ENCODE measurements at regions not wholly inside any gene's neighbourhood (a gene's known extent, or its start where the extent isn't known, plus 50 kb on each side); places are given as distances from the start of the nearest gene placed in this dataset.

DNA sequence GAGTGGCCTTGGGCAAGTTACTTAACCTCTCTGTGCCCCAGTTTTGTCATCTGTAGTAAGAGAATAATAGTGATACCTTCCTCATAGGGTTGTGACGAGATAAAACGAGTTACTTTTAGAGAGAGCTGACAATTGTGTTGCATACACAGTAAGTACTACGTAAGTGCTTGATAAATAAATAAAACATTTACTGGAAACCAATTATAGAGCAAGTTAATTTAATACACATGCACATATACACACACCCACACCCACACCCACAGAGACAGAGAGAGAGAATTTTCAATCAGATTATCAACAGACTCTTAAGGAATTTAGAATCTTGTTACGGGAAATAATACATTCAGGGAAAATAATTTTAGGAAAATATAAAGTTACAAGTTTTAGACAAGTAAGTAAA lies 1045.8 kb upstream of the TENM4 start:
- no peak for DNase-seq (ENCODE audit: low read depth in 2 of 3, low spot score in 2 of 3)

DNA sequence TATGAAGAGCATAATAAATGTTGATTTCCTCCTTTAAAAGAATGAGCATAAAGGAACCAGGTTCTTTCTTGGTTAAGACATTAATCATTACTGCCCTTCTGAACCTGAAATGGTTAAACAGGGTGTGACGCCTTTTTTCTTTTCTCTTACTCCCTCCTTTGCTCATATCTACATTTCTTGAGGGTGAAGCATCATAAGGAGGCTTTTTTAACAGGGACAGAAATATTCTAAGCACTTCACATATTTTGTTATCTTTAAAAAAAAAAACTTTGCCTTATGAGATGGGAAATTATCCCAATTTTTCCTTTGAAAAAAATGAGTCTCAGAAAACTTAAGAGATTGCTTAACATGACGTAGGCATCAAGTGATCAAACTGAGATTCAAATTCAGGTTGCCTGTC lies 1036.3 kb upstream of the TENM4 start:
- no peak for DNase-seq (ENCODE audit: low read depth in 2 of 3, low spot score in 2 of 3)

DNA sequence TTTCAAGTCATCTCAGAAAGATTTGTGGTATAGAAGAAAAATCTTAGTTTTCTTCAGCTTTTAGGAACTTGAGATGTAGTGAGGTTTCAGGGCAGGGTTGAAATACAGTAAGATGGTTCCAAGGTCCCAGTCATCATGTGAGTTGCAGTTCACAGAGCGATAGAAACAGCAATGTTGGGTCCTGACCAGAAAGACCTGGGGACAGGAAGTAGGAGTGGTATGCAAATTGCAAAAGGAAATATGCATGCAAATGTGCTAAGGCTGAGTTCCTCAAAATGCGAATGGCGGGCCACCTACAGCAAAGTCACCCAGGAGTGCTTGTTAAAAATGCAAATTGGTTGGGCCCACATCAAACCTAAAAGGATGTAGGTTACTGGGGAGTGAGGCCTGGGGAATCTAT lies 1032.7 kb upstream of the TENM4 start:
- no peak for DNase-seq (ENCODE audit: low read depth in 2 of 3, low spot score in 2 of 3)

DNA sequence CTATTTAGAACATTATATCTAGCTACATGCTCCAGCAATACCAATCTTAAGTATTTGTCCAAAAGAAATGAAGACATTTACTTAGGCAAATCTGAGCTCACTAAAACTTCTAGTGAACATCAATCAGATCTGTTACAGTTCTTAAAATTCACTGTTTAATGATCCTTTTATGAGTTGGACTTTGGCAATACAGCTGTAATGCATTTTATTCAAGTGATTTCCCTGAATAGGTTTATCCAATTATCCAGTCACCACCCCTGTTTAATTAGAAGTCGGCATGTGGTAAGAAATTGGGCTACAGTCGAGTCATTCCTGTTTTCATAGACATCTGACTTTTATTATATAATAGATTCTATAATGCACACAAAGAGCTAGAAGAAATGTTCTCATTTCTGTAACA lies 1029.0 kb upstream of the TENM4 start:
- DNase-seq (ENCODE audit: low read depth in 2 of 3, low spot score in 2 of 3): no peak

DNA sequence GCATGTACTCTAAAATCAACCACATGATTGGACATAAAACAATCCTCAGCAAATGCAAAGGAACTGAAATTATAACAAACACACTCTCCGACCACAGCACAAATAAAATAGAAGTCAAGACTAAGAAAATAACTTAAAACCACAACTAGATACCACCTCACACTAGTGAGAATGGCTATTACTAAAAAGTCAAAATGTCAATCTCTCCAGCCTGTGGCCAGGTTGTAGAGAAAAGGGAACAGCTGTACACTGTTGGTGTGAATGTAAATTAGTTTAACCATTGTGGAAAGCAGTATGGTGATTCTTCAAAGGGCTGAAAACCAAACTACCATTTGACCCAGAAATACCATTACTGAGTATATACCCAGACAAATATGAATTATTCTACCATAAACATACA lies 1025.7 kb upstream of the TENM4 start:
- no peak for DNase-seq (ENCODE audit: low read depth in 2 of 3, low spot score in 2 of 3)

DNA sequence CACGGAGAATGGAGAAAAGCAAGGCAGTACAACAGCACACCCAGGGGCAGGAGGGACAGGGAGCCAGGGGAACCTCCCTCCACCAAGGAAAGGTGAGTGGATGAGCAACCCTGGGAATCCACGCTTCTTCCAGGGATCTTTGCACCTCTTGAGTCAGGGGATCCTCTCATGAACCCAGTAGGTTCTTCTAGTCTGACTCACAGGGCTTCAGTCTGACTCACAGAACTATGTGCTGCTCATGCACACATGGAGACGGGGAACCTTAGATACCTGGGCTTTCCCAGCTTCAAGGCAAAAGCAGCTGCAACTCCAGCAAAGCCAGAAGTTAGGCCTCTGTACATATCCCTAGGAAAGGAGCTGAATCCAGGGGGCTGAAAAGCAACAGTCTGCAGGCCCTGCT lies 1021.4 kb upstream of the TENM4 start:
- DNase-seq (ENCODE audit: low read depth in 2 of 3, low spot score in 2 of 3): no peak

DNA sequence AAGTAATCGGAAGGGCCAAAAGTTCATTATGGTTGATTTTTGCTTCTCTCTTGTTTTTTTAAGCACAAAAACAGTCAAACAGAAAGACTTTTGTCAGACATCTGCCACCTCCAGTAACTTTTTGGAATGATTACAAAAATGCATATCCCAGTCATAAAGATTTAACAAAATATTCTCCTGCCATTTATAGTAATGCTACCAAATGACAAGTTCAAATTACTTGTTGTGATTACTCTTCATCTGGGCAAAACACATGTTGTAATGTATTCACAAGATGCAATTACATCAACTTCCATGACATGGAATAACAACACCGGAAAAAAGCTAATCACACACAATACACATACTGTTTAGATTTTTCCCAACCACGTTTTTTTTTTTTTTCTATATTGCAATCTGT lies 1017.5 kb upstream of the TENM4 start:
- DNase-seq (ENCODE audit: low read depth in 2 of 3, low spot score in 2 of 3): no peak

DNA sequence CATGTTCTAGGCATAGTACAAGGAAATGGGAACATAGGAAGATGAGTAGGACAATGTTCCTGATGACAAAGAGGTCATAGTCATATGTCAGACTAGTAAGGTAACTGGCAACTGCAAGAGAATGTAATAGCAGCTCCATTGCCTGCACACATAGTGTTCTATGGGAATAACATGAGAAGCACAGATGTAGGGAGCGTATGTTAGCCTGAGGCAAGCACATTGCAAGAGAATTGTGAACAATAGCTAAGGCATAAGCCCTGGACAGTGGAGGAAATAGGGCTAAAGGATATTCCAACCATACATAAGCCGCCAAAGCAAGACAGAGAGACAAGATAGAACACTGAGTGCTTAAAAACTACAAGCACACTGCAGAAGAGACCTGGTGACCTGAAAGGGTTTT lies 1017.0 kb upstream of the TENM4 start:
- DNase-seq (ENCODE audit: low read depth in 2 of 3, low spot score in 2 of 3): no peak

DNA sequence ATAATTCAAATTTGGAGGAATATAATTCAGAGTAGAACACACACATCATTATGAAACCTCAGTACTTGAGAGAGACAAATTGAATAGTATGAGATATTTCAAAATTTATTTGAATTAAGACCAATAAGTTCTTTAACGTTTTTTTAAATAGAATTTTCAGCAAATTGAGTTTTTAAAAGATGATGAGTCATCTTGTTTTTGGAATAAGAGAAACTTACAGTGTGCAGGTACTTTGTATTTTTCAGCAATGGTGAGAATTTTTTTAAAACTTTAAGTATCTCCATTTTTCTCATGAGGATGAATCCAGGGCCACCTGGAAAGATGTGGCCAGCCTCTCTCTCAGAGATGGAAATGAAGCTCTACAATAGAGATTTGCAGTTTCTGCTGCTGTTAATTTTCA lies 1015.0 kb upstream of the TENM4 start:
- no peak for DNase-seq (ENCODE audit: low read depth in 2 of 3, low spot score in 2 of 3)

DNA sequence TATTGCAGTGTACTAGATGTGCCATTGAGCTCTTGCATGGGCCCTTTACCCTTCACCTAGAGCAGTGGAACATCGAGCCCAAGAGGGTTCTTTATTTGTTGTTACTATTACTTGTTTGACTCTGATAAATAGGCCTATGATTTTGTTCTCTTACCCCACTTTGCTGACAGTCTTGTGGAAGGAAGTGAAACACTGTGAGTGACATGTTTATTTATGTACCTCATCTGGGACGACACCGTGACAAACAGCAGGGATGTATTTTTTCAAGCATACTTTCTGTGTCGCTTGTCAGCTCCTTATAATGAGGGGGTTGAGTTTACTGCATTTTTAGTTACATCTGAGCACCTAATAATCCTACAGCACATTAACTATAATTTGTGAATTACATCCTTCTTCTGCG lies 1010.3 kb upstream of the TENM4 start:
- no peak for DNase-seq (ENCODE audit: low read depth in 2 of 3, low spot score in 2 of 3)

DNA sequence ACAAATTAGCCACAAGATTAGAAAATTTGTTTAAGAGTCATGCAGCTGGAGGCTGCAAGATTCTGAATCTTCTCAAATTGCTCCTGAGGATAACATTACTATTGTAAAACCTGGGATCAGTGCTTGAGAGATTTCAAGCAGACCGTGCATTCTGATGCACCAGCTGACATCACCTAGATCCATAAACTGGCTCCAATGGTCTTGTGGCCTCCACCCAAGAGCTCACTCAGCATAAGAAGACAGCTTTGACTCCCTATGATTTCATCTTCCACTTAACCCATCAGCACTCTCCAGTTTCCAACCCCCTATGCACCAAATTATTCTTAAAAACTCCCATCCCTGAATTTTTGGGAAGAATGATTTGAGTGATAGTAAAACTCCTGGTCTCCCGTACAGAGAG lies 1007.9 kb upstream of the TENM4 start:
- DNase-seq (ENCODE audit: low read depth in 2 of 3, low spot score in 2 of 3): no peak

DNA sequence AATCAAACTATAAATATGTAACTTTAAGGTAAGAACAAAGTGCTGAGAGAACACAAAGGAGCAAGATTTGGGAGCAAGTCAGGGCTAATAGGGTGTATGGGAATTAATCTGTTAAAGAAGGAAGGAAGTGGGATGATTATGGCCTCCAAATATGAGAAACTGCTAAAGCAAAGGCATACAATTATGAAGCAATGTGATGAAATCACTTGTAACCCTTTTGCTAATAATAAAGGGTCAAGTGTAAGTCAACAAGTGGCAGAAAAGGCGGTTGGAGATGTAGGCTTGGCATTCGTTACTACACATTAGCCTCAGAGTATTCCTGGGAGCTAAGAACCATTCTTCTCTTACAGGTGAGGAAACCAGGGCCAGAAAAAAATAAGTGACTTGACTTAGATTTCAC lies 1002.3 kb upstream of the TENM4 start:
- DNase-seq (ENCODE audit: low read depth in 2 of 3, low spot score in 2 of 3): no peak

DNA sequence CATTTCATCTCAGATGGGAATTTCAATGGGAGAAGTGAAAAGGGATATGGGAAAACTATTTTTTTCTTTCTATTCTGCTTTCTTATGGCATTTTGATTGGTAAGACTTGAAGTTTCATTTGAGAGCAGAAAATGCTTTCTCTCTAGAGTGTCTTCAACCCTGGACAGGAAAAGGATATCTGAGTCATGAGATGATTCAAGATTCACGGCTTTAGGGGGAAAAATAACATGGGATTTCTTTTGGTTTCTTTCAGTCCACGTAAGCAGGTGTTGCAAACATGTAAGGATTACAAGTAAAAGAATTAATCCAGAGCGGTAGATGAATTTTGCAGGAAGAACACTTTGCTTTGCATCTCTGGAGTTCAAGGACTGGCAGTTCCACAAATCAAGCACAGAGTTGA lies 1001.0 kb upstream of the TENM4 start:
- no peak for DNase-seq (ENCODE audit: low read depth in 2 of 3, low spot score in 2 of 3)

DNA sequence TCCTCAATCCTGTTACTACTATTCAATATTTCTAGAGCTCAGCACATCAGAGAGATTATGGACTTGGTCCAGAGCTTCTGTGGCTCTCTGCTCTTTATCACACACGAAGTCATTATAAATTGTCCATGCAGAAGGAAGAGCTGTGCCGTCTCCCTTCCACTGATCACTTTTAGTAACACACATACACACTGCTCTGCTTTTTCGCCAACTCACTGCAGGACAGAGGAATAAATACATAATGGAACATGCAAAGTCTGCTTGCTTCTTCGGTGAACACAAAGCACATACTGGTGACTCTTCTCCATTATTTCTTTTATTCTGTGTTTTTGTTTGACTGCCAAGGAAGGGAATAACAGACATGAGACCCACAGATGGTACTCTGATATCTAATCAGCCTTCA lies 1000.0 kb upstream of the TENM4 start:
- DNase-seq (ENCODE audit: low read depth in 2 of 3, low spot score in 2 of 3): no peak

DNA sequence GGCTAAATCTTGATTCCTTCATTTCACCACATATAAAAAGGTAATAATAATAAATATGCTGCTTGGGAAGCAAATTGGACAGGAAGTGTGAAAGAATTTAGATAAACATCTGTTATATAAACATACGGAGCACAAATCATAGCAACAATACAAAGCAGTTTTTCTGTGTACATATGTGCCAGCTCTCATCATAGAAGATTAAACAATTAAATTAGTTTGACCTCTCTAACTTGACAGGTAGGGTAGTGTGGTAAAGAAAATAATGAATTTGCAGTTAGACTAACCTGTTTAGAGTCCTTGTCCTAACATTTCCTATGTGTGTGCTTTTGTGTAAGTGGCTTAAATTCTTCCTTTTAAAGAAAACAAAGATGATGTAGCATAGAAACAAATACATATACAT lies 995.7 kb upstream of the TENM4 start:
- DNase-seq (ENCODE audit: low read depth in 2 of 3, low spot score in 2 of 3): no peak

DNA sequence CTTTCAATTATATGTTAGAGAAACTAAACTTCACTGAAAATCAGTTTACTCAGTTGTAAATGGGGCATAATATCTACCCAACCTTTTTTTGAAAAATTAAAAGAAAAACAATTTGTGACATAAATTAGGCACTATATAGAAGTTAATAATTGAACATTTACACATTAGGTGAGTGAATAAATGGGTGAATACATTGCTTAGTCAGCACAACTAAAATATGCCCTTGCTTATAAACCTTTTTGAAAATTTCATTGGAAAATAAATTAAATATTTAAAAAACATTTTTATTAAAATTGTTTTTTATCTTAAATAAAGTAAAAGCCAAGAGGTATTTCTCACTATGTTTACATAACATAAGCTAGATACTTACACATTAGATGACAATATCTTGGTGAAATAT lies 994.5 kb upstream of the TENM4 start:
- no peak for DNase-seq (ENCODE audit: low read depth in 2 of 3, low spot score in 2 of 3)

DNA sequence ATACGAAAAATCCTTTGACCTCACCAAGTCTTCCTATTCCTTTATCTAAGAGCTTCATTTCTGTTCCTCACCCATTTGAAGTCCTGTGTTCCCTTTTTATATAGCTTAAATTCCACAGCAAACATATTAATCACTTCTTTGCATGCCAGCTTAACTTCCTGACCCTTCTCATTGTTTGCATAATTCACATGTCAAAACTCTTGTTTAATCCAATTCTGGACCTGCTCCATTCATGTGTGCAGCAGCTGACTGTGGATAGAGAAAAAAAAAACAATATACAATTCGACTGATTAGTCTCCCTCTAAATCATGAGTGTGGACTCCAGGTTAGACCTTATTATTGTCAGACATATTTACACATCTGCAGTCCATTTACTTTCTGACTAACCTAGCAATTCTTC lies 991.2 kb upstream of the TENM4 start:
- DNase-seq (ENCODE audit: low read depth in 2 of 3, low spot score in 2 of 3): no peak

DNA sequence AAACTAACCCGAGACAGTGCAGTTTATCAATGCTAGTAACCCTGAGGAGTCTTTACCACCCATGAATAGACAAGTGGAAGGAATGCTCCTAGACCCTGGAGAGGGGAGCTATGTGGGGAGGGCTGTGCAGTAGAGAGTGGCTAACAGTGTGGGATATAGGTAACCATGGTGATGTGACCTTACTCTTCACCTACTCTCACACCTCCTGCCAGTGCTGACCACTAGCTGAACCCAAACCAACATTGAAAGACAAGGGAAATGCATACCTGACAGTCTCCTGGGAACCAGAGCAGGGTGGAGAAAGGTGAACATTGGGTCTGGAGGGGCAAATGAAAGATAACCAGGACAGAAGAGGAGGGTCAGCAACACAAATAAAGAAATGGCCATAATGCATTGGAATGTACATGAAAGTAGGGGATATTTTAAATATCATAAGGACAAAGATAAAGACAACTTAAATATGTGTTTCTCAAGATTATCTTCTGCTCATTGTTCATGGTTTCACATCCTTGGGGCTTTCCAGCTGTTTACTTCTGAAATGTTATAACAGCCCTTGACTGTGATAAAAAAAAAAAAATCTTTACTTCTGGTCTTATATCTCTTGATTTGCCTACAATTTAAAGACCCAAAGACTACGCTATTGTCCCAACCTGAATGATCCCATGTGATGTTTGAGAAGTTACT lies 983.3 kb upstream of the TENM4 start:
- no peak for DNase-seq (ENCODE audit: low read depth in 2 of 3, low spot score in 2 of 3)

DNA sequence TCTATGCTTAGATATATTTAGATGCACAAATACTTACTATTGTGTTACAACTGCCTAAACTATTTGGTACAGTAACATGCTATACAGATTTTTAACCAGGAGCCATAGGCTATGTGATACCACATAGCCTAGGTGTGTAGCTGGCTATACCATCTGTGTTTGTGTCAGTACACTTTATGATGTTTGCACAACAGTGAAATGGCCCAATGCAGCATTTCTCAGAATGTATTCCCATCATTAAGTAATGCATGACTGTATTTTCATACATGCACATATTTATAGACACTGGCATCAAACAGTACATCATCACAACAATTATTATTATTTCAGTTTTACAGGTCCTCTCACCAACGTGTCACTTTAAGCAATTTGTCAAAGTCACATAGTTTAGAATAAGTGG lies 979.5 kb upstream of the TENM4 start:
- DNase-seq (ENCODE audit: low read depth in 2 of 3, low spot score in 2 of 3): no peak

DNA sequence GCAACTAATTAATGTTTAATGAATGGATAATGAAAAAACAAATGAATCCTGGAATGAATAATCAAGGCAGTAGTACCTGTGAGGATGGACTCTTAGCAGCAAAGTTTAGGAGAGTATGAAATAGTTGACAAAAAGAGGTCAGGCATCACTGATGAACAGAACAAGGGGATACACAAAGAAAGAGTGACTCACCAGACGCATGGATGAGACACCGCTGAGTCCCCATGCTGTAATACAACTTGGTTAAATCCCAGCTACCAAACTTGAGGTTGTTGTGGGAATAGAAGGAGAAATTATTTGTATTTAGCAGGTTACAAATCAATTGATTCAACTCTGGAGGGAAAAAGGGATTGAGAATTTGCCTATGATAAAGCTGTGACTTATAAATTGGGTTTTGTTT lies 976.9 kb upstream of the TENM4 start:
- no peak for DNase-seq (ENCODE audit: low read depth in 2 of 3, low spot score in 2 of 3)

DNA sequence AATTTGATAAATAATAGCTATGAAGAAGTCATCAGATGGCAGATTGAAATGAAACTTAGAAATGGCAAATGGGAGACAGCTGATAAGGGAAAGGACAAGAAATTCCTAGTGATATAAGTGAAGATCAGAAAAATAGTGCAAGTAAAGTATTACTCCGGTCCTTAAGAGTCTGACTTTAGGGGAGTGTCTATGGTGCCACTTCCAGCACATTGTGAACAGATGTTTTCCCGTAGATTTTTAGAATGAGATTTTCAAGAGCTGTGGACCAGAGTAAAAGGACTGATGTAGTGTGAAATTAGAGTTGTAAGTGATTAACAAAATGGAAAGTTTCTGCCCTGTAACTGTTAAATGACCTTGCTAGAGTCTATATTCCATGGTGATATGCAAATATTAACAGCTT lies 974.8 kb upstream of the TENM4 start:
- DNase-seq (ENCODE audit: low read depth in 2 of 3, low spot score in 2 of 3): no peak

DNA sequence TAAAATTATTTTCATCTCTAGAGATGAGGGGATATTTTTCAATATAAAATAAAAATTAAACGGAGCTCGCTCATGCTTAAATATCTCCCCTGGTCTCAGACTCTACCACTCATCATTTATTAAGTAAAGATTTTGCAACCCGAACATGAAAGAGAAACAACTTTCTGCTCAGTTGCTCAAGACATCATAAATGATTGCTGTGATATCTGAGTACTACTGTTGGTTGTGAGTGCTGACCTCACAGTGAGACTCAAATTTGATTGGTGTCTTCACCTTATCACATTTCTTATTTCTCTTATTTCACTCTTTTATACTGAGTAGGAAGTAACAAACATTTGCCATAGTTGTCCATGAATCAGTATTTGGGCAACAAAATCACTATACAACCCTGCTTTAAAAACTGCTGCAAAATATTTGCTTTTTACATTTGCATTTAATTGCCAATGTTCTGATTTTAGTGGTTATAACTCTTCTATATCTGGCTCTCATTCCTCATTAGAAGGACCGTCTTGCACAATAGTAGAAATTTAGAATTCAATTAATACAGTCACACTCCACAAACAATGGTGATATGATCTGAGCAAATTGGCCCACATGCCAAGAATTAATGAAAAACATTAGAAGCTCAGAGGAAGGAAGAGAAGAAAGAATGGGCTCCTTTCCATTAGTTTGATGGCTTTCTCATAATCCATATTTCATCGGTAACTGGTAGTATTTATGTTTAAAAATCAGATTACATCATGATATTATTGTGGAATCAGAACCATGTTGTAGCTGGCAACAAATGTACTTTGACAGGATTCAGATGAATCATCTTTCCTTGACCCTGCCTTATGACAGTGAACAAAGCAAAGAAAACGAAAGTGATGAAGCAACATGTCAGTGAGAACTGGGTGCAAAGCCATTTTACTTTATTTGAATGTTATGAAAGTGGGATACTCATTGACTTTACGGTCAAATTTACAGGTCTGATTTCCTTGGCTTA lies 973.6 kb upstream of the TENM4 start:
- no peak for DNase-seq (ENCODE audit: low read depth in 2 of 3, low spot score in 2 of 3)

DNA sequence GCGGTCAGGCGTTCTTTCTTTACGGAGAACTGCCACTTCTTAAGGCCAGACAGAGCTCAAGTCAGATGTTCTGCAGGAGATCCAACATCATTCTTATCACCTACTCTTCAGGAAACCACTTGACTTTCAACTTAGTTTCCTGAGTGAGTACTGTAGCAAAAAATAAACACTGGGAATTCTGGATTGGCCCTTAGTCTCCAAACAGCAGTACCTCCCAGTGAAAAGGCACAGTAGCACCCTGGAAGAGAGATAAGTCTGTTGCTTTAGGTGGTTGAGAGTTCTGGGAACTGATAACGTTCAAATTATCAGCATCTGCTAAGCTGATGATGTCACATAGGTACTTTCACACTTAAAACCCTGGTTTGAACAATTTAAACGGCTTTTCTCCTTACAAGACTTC lies 971.8 kb upstream of the TENM4 start:
- DNase-seq (ENCODE audit: low read depth in 2 of 3, low spot score in 2 of 3): no peak

Data from activated CD8-positive, alpha-beta memory T cell treated with anti-CD3 and anti-CD28 coated beads for 48 hours (primary cell).